CD14-positive monocyte (primary cell): ENCODE measurements at regions not wholly inside any gene's neighbourhood (a gene's known extent, or its start where the extent isn't known, plus 50 kb on each side); places are given as distances from the start of the nearest gene placed in this dataset.
"Not testable (repeated sequence)": the region's sequence is repeated elsewhere in the genome, so short reads cannot be mapped to it uniquely, and the experiment has no call there.

ENCODE experiments used
- DNase-seq, 3 donors: peaks; one replicate each; pipeline ENCODE4 v3.0.0-alpha.2; 2011 to 2022
- H2AFZ ChIP-seq: 2 replicates; pipeline ENCODE4 v1.6.0; 2012; ENCODE audit warnings: mild to moderate bottlenecking, low read depth, low read length, inconsistent platforms; ENCODE audit not compliant: insufficient read depth, poor library complexity, severe bottlenecking
- H3K27ac ChIP-seq, 2 donors: 1 replicate in 1 of 2; 2 replicates in 1 of 2; pipeline ENCODE4 v1.5.1; 2012 to 2013; ENCODE audit warnings: low read length in 2 of 2, control low read depth in 1 of 2, inconsistent platforms in 1 of 2, low read depth in 1 of 2, mild to moderate bottlenecking in 1 of 2
- H3K27me3 ChIP-seq, 2 donors: one replicate each; pipeline versions ENCODE4 v1.6.0 to v1.6.1; 2011 to 2013; ENCODE audit warnings: low read length in 2 of 2; ENCODE audit not compliant: control insufficient read depth in 2 of 2, insufficient read depth in 2 of 2
- H3K36me3 ChIP-seq, 2 donors: replicated peaks in 1 of 2; 1 replicate in 1 of 2; 2 replicates in 1 of 2; pipeline versions ENCODE4 v1.5.1 to v1.6.1; 2012 to 2013; ENCODE audit warnings: low read length in 2 of 2, control low read depth in 1 of 2, inconsistent platforms in 1 of 2, mild to moderate bottlenecking in 1 of 2; ENCODE audit not compliant: insufficient read depth in 2 of 2, control insufficient read depth in 1 of 2
- H3K4me1 ChIP-seq, 2 donors: 1 replicate in 1 of 2; 2 replicates in 1 of 2; pipeline versions ENCODE4 v1.5.1 to v1.6.1; 2012 to 2013; ENCODE audit warnings: low read length in 2 of 2, control low read depth in 1 of 2, inconsistent platforms in 1 of 2, mild to moderate bottlenecking in 1 of 2, moderate library complexity in 1 of 2; ENCODE audit not compliant: insufficient read depth in 2 of 2, control insufficient read depth in 1 of 2
- H3K4me2 ChIP-seq: replicated peaks from 2 replicates; pipeline ENCODE3; 2012; ENCODE audit warnings: low read length, moderate library complexity, mild to moderate bottlenecking; ENCODE audit not compliant: poor library complexity, severe bottlenecking; ENCODE audit errors: extremely low read depth
- H3K4me3 ChIP-seq, 3 experiments: fragments of 200-600 bp in 1 of 3; sonication (generic) in 1 of 3; replicated peaks in 1 of 3; 1 replicate in 2 of 3; 2 replicates in 1 of 3; pipeline ENCODE4 v1.5.1; 2011 to 2013; ENCODE audit warnings: low read length in 3 of 3, mild to moderate bottlenecking in 3 of 3, control low read depth in 2 of 3, low read depth in 2 of 3, inconsistent platforms in 1 of 3, moderate library complexity in 1 of 3
- H3K79me2 ChIP-seq: 2 replicates; pipeline ENCODE4 v1.6.0; 2012; ENCODE audit warnings: mild to moderate bottlenecking, control low read depth, inconsistent platforms, low read length, moderate library complexity; ENCODE audit not compliant: insufficient read depth
- H3K9ac ChIP-seq: 2 replicates; pipeline ENCODE4 v1.6.0; 2017; ENCODE audit warnings: low read length, mild to moderate bottlenecking; ENCODE audit not compliant: insufficient read depth, poor library complexity, severe bottlenecking
- H3K9me3 ChIP-seq, 2 donors: replicated peaks in 1 of 2; 1 replicate in 1 of 2; 2 replicates in 1 of 2; pipeline versions ENCODE4 v1.5.1 to v1.6.1; 2012 to 2013; ENCODE audit warnings: low read length in 2 of 2, control low read depth in 1 of 2; ENCODE audit not compliant: control insufficient read depth in 1 of 2, insufficient read depth in 1 of 2
- H4K20me1 ChIP-seq: 2 replicates; pipeline ENCODE4 v1.6.0; 2012; ENCODE audit warnings: mild to moderate bottlenecking, low read length, control low read depth, moderate library complexity; ENCODE audit not compliant: insufficient read depth
- H3K27ac Mint-ChIP-seq, 7 donors: one replicate each; pipeline ENCODE4 v1.8.0; 2020; ENCODE audit warnings: mild to moderate bottlenecking in 7 of 7, mixed read lengths in 7 of 7, moderate library complexity in 6 of 7, inconsistent platforms in 2 of 7
- H3K27me3 Mint-ChIP-seq, 3 donors: one replicate each; pipeline ENCODE4 v1.8.0; 2021 to 2022; ENCODE audit warnings: low read depth in 3 of 3, mild to moderate bottlenecking in 3 of 3, mixed read lengths in 3 of 3, moderate library complexity in 3 of 3, inconsistent platforms in 1 of 3
- H3K36me3 Mint-ChIP-seq, 2 donors: one replicate each; pipeline ENCODE4 v1.8.0; 2020; ENCODE audit warnings: mixed read lengths in 2 of 2, inconsistent platforms in 1 of 2, mild to moderate bottlenecking in 1 of 2
- H3K4me1 Mint-ChIP-seq: one replicate; pipeline ENCODE4 v1.8.0; 2020; ENCODE audit warnings: mild to moderate bottlenecking, mixed read lengths
- H3K4me3 Mint-ChIP-seq, 2 donors: one replicate each; pipeline ENCODE4 v1.8.0; 2020; ENCODE audit warnings: mild to moderate bottlenecking in 2 of 2, mixed read lengths in 2 of 2, moderate library complexity in 1 of 2
- H3K9me3 Mint-ChIP-seq, 7 donors: one replicate each; pipeline ENCODE4 v1.8.0; 2020 to 2022; ENCODE audit warnings: mixed read lengths in 7 of 7, mild to moderate bottlenecking in 6 of 7, moderate library complexity in 6 of 7, inconsistent platforms in 2 of 7
- WGBS: methylation state at CpG from one replicate; pipeline ENCODE4 v1.1.5; 2013; ENCODE audit warnings: missing lambda C conversion rate; ENCODE audit not compliant: insufficient coverage; 5-methylcytosine and 5-hydroxymethylcytosine counted together
- intact Hi-C, 2 donors: fragments of 100-400 bp; cut with micrococcal nuclease; formaldehyde crosslinking; loops; one replicate each; pipeline versions ENCODE4 v1.15.0 to v1.15.1; 2023
- TF ChIP-seq, protein P1 (sequence below): fragments of 200-600 bp; IDR thresholded peaks from one replicate; pipeline ENCODE4 v1.8.0; 2022; ENCODE audit warnings: antibody characterized with exemption, mild to moderate bottlenecking

DNA sequence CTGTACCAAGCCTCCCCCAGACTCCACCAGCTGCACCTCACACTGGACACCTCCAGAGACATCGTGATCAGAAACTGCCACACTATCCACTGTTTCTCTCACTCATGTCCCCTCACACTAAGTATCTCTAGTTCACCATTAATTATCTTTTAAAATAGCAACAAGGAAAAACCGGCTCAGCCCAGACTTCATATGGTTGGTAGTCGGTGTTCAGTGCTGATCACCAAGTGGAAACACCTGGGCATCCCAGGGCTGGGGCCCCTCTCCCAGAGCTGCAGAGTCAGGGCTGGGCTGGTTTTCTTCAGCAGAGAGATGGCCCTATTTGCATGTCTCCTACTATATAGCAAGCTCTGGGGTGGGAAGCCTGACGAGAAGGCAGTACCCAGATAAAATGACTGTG, 1140.0 kb downstream of the TMEM121 start:
- H3K9me3 Mint-ChIP-seq, result peaks cover 0 to 7% (median 5%) of the 10 kb centered on the region in 7 donors
- no peak for DNase-seq
- WGBS, result 20% methylated on average over 1 of the region's 4 CpGs
- no peak overlapping the region for H3K4me3 Mint-ChIP-seq
- no peaks in the 10 kb centered on the region for H3K36me3 Mint-ChIP-seq
- Histone ChIP-seq H3K9ac (no peak overlapping the region), H2AFZ (no peak overlapping the region), H3K36me3 (no peaks in the 10 kb centered on the region), H3K79me2 (no peaks in the 10 kb centered on the region), H3K27ac (no peak overlapping the region), H3K4me3 (no peak overlapping the region), H3K9me3 (peaks cover 6 to 7% of the 10 kb centered on the region in 2 donors), H3K27me3 (no peaks in the 10 kb centered on the region), H3K4me2 (no peak overlapping the region), H3K4me1 (no peaks in the 10 kb centered on the region), H4K20me1 (no peaks in the 10 kb centered on the region)
- H3K27ac Mint-ChIP-seq, result no peak overlapping the region
- H3K27me3 Mint-ChIP-seq, result peaks cover 0 to 4% (median 0%) of the 10 kb centered on the region in 3 donors
- intact Hi-C loops, result no loop called here
- TF ChIP-seq, protein P1, sequence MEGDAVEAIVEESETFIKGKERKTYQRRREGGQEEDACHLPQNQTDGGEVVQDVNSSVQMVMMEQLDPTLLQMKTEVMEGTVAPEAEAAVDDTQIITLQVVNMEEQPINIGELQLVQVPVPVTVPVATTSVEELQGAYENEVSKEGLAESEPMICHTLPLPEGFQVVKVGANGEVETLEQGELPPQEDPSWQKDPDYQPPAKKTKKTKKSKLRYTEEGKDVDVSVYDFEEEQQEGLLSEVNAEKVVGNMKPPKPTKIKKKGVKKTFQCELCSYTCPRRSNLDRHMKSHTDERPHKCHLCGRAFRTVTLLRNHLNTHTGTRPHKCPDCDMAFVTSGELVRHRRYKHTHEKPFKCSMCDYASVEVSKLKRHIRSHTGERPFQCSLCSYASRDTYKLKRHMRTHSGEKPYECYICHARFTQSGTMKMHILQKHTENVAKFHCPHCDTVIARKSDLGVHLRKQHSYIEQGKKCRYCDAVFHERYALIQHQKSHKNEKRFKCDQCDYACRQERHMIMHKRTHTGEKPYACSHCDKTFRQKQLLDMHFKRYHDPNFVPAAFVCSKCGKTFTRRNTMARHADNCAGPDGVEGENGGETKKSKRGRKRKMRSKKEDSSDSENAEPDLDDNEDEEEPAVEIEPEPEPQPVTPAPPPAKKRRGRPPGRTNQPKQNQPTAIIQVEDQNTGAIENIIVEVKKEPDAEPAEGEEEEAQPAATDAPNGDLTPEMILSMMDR, result no peak
- H3K4me1 Mint-ChIP-seq, result peaks cover 7% of the 10 kb centered on the region

DNA sequence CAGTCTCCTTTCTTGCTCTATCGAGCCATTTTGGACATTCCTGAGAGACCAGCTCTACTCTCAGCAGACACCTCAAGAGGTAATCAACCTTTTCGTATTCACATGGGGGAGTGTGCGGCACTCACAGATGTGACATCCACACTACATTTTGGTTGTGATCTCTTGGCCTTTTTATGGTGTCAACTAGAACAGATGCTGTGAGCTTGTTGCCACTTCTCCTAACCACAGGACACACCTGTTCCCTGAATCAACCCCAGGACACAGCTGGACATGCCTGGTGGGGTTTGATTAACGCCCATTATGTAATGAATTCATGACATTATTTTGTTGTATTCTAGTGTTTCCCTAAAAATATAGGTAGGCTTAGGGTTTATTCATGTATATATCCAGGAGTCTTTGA, 1143.6 kb downstream of the TMEM121 start:
- 40% methylated on average over 1 of the region's 4 CpGs for WGBS
- Histone ChIP-seq H4K20me1 (no peaks in the 10 kb centered on the region), H3K79me2 (no peaks in the 10 kb centered on the region), H2AFZ (no peak overlapping the region), H3K9me3 (no peaks in the 10 kb centered on the region), H3K4me2 (no peak overlapping the region), H3K4me3 (no peak overlapping the region), H3K36me3 (no peaks in the 10 kb centered on the region), H3K9ac (no peak overlapping the region), H3K27ac (no peak overlapping the region), H3K27me3 (no peaks in the 10 kb centered on the region), H3K4me1 (no peaks in the 10 kb centered on the region)
- intact Hi-C loops, result no loop called here
- Mint-ChIP-seq H3K36me3 (no peaks in the 10 kb centered on the region), H3K9me3 (no peaks in the 10 kb centered on the region), H3K4me1 (no peaks in the 10 kb centered on the region), H3K27me3 (peaks cover 0 to 4% (median 4%) of the 10 kb centered on the region in 3 donors), H3K4me3 (no peak overlapping the region), H3K27ac (no peak overlapping the region)
- DNase-seq, result no peak
- TF ChIP-seq, protein P1, result no peak

DNA sequence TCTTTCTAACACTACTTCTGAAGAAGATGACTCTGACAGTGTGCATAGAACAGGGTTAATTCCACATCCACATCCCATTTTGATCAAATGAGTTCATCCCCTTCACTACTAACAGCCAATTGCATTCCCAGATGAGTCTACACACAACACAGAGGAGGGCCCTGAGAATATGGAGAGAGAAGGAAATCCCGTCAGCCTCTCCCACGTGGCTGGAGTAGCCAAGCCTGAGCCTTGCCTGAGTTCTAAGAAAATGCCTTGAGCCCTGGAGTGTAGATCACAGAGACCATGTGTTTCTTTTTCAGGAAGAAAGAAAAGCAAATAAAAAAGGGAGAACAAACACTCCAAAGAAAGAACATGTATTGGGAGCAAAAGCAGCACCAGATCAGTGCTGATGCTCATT, 1147.7 kb downstream of the TMEM121 start:
- H4K20me1 ChIP-seq, intact Hi-C loops: not testable (repeated sequence)

More for the DNA sequence above, 1147.7 kb downstream of the TMEM121 start:
- H3K4me3 Mint-ChIP-seq, H3K4me3 ChIP-seq, H3K27ac Mint-ChIP-seq, H3K9me3 ChIP-seq, H3K4me1 Mint-ChIP-seq, H3K9me3 Mint-ChIP-seq, H3K27me3 Mint-ChIP-seq, H3K79me2 ChIP-seq, H3K27ac ChIP-seq, H2AFZ ChIP-seq, H3K9ac ChIP-seq, DNase-seq, H3K36me3 ChIP-seq, H3K4me2 ChIP-seq, H3K36me3 Mint-ChIP-seq, H3K27me3 ChIP-seq, H3K4me1 ChIP-seq: not testable (repeated sequence)
- no CpG with 5 or more reads among the region's 2 CpGs for WGBS
